A673 (cell line): ENCODE measurements at regions not wholly inside any gene's neighbourhood (a gene's known extent, or its start where the extent isn't known, plus 50 kb on each side); places are given as distances from the start of the nearest gene placed in this dataset.
"Not testable (repeated sequence)": the region's sequence is repeated elsewhere in the genome, so short reads cannot be mapped to it uniquely, and the experiment has no call there.

ENCODE experiments used
- BruUV-seq: library from RNA; stranded (reverse); fragments of 400-500 nt; replicated peaks from 2 replicates; lab custom pipeline; 2021; lab: Mats Ljungman, UMichigan
- CTCF ChIA-PET: fragments of 300-600 bp; sonication (Branson Sonifier 250); formaldehyde crosslinking; loops from one replicate; lab custom pipeline; 2022; ENCODE audit warnings: antibody characterized with exemption; lab: Charles Lee
- POLR2A ChIA-PET: fragments of 300-600 bp; sonication (Branson Sonifier 250); formaldehyde crosslinking; loops from one replicate; lab custom pipeline; 2022; ENCODE audit warnings: antibody characterized with exemption; ENCODE audit not compliant: low non-redundant PET; lab: Charles Lee
- DNase-seq: peaks from one replicate; pipeline ENCODE4 v3.0.0-alpha.2; 2015; ENCODE audit warnings: low spot score
- H3K27ac ChIP-seq: fragments of 200-600 bp; sonication (generic); 2 replicates; pipeline ENCODE4 v1.5.1; 2016; ENCODE audit warnings: mixed run types, low read depth, mild to moderate bottlenecking, mixed read lengths, antibody characterized with exemption, low read length; ENCODE audit not compliant: poor library complexity, severe bottlenecking
- H3K27me3 ChIP-seq: fragments of 200-600 bp; sonication (generic); replicated peaks from 2 replicates; pipeline ENCODE4 v1.6.1; 2017; ENCODE audit warnings: mixed run types, low read depth, mild to moderate bottlenecking, mixed read lengths, antibody characterized with exemption, low read length; ENCODE audit not compliant: insufficient read depth, poor library complexity
- H3K36me3 ChIP-seq: fragments of 200-600 bp; sonication (generic); 2 replicates; pipeline ENCODE4 v1.6.1; 2016; ENCODE audit warnings: mixed run types, mild to moderate bottlenecking, mixed read lengths, antibody characterized with exemption, low read length; ENCODE audit not compliant: insufficient read depth, poor library complexity, severe bottlenecking
- H3K4me1 ChIP-seq: fragments of 200-600 bp; sonication (generic); 2 replicates; pipeline ENCODE4 v1.6.1; 2017; ENCODE audit warnings: mixed run types, mild to moderate bottlenecking, mixed read lengths, antibody characterized with exemption, low read length; ENCODE audit not compliant: insufficient read depth, poor library complexity, severe bottlenecking
- H3K4me3 ChIP-seq: fragments of 200-600 bp; sonication (generic); 2 replicates; pipeline ENCODE4 v1.5.1; 2016; ENCODE audit warnings: low read depth, mixed run types, mild to moderate bottlenecking, mixed read lengths, low read length; ENCODE audit not compliant: poor library complexity, severe bottlenecking
- H3K9me3 ChIP-seq: fragments of 200-600 bp; sonication (generic); 2 replicates; pipeline ENCODE4 v1.6.1; 2016; ENCODE audit warnings: mixed run types, low read depth, mild to moderate bottlenecking, mixed read lengths, antibody characterized with exemption, low read length; ENCODE audit not compliant: poor library complexity, severe bottlenecking
- EZH2 ChIP-seq: fragments of 200-600 bp; sonication (generic); IDR thresholded peaks from 2 replicates; pipeline ENCODE4 v1.6.1; 2017; ENCODE audit warnings: borderline replicate concordance, low read depth, mild to moderate bottlenecking, mixed read lengths, antibody characterized with exemption, low read length; ENCODE audit not compliant: poor library complexity, severe bottlenecking
- intact Hi-C: fragments of 100-400 bp; cut with micrococcal nuclease; formaldehyde crosslinking; loops from one replicate; pipeline ENCODE4 v1.10.0; 2022; ENCODE audit not compliant: unreplicated experiment
- TF ChIP-seq, protein P1 (sequence below): fragments of 300-800, 200-600 bp; sonication (generic); conservative IDR thresholded peaks from 2 replicates; pipeline ENCODE4 v1.5.1; 2017; ENCODE audit warnings: low read depth, mild to moderate bottlenecking, antibody characterized with exemption, low read length, moderate library complexity, mixed read lengths

DNA sequence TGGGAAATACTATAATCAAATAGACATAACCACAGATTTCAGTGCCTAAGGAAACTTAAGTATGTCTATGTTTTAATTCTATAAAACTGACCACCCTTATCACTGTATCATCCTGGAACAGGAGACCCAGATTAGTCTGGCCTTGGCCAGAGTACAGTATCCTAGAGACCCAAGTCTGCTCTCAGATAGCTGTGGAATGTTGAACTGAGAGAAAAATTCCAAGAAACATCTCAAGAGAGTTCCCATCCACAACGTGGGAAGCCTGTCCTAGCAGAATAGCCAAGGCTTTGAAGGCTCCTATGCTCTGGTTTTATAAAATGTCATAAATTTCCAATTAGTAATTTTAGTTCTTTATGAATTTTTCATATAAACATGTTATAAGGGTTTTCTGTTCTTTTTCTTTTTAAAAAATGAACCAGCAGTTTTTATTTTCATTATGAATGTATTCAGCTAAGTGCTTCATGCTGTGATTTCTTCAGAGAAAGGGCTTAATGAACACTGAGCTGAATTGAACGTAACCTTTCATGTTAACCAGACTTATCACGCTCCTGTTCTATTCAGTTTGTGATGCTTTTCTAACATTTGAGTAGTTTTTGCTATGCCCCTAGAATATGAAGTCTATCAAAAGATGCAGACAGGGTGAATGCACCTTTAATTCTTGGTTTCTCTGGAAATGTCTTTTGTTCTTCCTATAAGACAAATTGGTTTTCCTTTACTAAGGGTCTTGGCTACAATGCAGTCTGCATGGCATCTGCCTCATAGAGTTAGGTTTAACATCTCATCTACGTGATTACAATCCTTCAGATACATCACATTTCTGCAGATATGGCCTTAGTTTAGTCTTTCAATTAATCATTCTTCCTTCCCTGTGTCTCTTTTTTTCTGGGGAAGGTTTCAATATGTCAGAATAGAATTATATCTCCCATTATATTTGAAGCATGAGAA is 230.8 kb downstream of the CYLC2 start:
- no peaks in the 10 kb centered on the region for H3K27me3 ChIP-seq
- no peaks in the 10 kb centered on the region for H3K4me1 ChIP-seq
- intact Hi-C loops = no loop called here
- peaks cover 10% of the 10 kb centered on the region for H3K9me3 ChIP-seq
- ChIA-PET CTCF (no interaction called here), POLR2A (no interaction called here)
- H3K36me3 ChIP-seq = no peaks in the 10 kb centered on the region
- no peak for DNase-seq
- H3K4me3 ChIP-seq = no peak overlapping the region
- TF ChIP-seq, protein P1, sequence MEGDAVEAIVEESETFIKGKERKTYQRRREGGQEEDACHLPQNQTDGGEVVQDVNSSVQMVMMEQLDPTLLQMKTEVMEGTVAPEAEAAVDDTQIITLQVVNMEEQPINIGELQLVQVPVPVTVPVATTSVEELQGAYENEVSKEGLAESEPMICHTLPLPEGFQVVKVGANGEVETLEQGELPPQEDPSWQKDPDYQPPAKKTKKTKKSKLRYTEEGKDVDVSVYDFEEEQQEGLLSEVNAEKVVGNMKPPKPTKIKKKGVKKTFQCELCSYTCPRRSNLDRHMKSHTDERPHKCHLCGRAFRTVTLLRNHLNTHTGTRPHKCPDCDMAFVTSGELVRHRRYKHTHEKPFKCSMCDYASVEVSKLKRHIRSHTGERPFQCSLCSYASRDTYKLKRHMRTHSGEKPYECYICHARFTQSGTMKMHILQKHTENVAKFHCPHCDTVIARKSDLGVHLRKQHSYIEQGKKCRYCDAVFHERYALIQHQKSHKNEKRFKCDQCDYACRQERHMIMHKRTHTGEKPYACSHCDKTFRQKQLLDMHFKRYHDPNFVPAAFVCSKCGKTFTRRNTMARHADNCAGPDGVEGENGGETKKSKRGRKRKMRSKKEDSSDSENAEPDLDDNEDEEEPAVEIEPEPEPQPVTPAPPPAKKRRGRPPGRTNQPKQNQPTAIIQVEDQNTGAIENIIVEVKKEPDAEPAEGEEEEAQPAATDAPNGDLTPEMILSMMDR = no peak
- TF ChIP-seq EZH2 = no peak
- no peak overlapping the region for H3K27ac ChIP-seq
- no TSS peak for BruUV-seq

DNA sequence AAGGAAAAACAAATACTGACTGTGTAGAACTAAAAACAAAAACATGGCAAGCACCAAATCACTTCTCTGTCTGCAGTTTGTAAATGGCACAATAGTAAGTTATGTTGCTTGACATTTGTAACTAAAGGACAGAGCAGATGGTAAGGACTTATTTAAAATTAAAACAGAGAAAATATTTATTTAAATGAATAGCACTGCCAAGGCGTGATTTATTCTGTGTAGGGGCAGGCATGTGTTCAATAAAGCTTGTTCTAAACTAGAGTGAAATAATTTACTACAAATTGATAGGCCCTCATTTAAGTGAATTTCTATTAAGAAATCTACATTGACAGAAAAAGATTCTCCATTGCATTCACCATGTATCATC is 231.5 kb downstream of the CYLC2 start:
- ChIA-PET CTCF (no interaction called here), POLR2A (no interaction called here)
- H3K4me3 ChIP-seq = no peak overlapping the region
- TF ChIP-seq, protein P1 = no peak
- TF ChIP-seq EZH2 = no peak
- no TSS peak for BruUV-seq
- H3K9me3 ChIP-seq = peaks cover 11% of the 10 kb centered on the region
- H3K36me3 ChIP-seq = no peaks in the 10 kb centered on the region
- DNase-seq = no peak
- no peaks in the 10 kb centered on the region for H3K4me1 ChIP-seq
- no peaks in the 10 kb centered on the region for H3K27me3 ChIP-seq
- intact Hi-C loops = no loop called here
- H3K27ac ChIP-seq = no peak overlapping the region

DNA sequence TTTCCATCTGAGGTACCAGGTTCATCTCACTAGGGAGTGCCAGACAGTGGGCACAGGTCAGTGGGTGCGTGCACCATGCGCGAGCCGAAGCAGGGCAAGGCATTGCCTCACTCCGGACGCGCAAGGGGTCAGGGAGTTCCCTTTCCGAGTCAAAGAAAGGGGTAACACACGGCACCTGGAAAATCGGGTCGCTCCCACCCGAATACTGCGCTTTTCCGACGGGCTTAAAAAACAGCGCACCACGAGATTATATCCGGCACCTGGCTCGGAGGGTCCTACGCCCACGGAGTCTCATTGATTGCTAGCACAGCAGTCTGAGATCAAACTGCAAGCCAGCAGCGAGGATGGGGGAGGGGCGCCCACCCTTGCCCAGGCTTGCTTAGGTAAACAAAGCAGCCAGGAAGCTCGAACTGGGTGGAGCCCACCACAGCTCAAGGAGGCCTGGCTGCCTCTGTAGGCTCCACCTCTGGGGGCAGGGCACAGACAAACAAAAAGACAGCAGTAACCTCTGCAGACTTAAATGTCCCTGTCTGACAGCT is 242.5 kb downstream of the CYLC2 start:
- intact Hi-C loops, H3K4me3 ChIP-seq, POLR2A ChIA-PET, H3K9me3 ChIP-seq, H3K36me3 ChIP-seq, DNase-seq, BruUV-seq, CTCF ChIA-PET, H3K27me3 ChIP-seq, H3K4me1 ChIP-seq, H3K27ac ChIP-seq: not testable (repeated sequence)
